Gastrocnemius medialis (tissue), 4 donors: ENCODE measurements at regions not wholly inside any gene's neighbourhood (a gene's known extent, or its start where the extent isn't known, plus 50 kb on each side); places are given as distances from the start of the nearest gene placed in this dataset.

Experiments
- ATAC-seq, 2 donors: fragments of 150-250 bp; one replicate each; pipeline ENCODE4 v1.9.1; 2016
- DNase-seq, 2 donors: peaks; one replicate each; pipeline ENCODE4 v3.0.0-alpha.2; 2019
- H3K27ac ChIP-seq, 4 donors: fragments of 200-600 bp; sonication (generic); 1 replicate in 1 of 4; 2 replicates in 3 of 4; pipeline ENCODE4 v1.5.1; 2016 to 2018; ENCODE audit warnings: mild to moderate bottlenecking in 2 of 4, moderate library complexity in 1 of 4
- H3K27me3 ChIP-seq, 3 donors: fragments of 200-600 bp; sonication (generic) in 2 of 3; 1 replicate in 1 of 3; 2 replicates in 2 of 3; pipeline versions ENCODE4 v1.5.1 to v1.6.0; 2016 to 2019; ENCODE audit warnings: mild to moderate bottlenecking in 1 of 3, moderate library complexity in 1 of 3
- H3K36me3 ChIP-seq, 2 donors: fragments of 200-600 bp; sonication (generic) in 1 of 2; one replicate each; pipeline ENCODE4 v1.5.1; 2017 to 2018
- H3K4me1 ChIP-seq, 2 donors: fragments of 200-600 bp; sonication (generic) in 1 of 2; one replicate each; pipeline ENCODE4 v1.5.1; 2016 to 2017; ENCODE audit warnings: mild to moderate bottlenecking in 2 of 2
- H3K4me3 ChIP-seq, 4 donors: fragments of 200-600 bp; sonication (generic) in 3 of 4; 1 replicate in 1 of 4; 2 replicates in 3 of 4; pipeline ENCODE4 v1.5.1; 2016 to 2019; ENCODE audit warnings: mild to moderate bottlenecking in 2 of 4
- H3K9me3 ChIP-seq, 3 donors: fragments of 200-600 bp; sonication (generic) in 2 of 3; 1 replicate in 1 of 3; 2 replicates in 2 of 3; pipeline ENCODE4 v1.5.1; 2016 to 2019
- POLR2A ChIP-seq, 2 donors: fragments of 450-650 bp; IDR thresholded peaks; one replicate each; pipeline ENCODE4 v1.6.1; 2017; ENCODE audit warnings: antibody characterized with exemption in 2 of 2, mild to moderate bottlenecking in 2 of 2, moderate library complexity in 2 of 2
- in situ Hi-C, 4 donors: fragments of 200-750 bp; cut with MboI; loops; one replicate each; pipeline versions ENCODE4 v1.15.0 to v1.8.0; 2017; ENCODE audit warnings: low sequenced_read_pairs in 4 of 4
- intact Hi-C: fragments of 100-400 bp; cut with DNase I; formaldehyde crosslinking; loops from one replicate; pipeline ENCODE4 v1.15.1; 2023; ENCODE audit warnings: low total_unique reads
- TF ChIP-seq, protein P1 (sequence below), 5 experiments: fragments of 450-650 bp in 3 of 5; fragments of 200-600 bp in 2 of 5; sonication (generic) in 2 of 5; IDR thresholded peaks in 4 of 5; conservative IDR thresholded peaks in 1 of 5; 1 replicate in 4 of 5; 2 replicates in 1 of 5; pipeline ENCODE4 v1.5.1; 2016 to 2019; ENCODE audit warnings: antibody characterized with exemption in 5 of 5, mild to moderate bottlenecking in 3 of 5, moderate library complexity in 3 of 5

DNA sequence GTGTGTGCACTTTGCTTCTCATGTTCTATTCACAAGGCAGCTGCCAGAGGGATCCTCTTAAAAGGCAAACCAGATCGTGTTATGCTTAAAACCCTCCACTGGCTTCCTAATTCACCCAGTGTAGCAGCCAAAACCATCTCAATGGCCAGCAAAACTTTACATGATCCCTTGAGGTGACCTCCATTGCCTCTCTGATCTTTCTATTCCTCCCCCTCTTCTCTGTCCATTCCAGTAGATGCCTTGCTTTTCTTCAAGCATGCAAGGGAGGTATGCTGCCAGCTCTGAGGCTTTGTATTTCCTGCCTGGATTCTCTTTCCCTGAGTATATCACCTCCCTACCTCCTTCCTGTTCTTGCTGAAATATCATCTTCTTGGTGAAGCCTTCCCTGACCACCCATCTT, 93.2 kb upstream of the KCNK2 start:
- no peak for TF ChIP-seq POLR2A (IDR thresholded peaks at IDR 0.05)
- TF ChIP-seq, protein P1, sequence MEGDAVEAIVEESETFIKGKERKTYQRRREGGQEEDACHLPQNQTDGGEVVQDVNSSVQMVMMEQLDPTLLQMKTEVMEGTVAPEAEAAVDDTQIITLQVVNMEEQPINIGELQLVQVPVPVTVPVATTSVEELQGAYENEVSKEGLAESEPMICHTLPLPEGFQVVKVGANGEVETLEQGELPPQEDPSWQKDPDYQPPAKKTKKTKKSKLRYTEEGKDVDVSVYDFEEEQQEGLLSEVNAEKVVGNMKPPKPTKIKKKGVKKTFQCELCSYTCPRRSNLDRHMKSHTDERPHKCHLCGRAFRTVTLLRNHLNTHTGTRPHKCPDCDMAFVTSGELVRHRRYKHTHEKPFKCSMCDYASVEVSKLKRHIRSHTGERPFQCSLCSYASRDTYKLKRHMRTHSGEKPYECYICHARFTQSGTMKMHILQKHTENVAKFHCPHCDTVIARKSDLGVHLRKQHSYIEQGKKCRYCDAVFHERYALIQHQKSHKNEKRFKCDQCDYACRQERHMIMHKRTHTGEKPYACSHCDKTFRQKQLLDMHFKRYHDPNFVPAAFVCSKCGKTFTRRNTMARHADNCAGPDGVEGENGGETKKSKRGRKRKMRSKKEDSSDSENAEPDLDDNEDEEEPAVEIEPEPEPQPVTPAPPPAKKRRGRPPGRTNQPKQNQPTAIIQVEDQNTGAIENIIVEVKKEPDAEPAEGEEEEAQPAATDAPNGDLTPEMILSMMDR (IDR thresholded peaks at IDR 0.05 in 4 of 5, conservative IDR thresholded peaks at IDR 0.05 in 1 of 5) = no peak
- ATAC-seq (no peak), DNase-seq (no peak)
- Histone ChIP-seq H3K36me3 (no peaks in the 10 kb centered on the region), H3K27ac (no peak overlapping the region), H3K27me3 (no peaks in the 10 kb centered on the region), H3K9me3 (no peaks in the 10 kb centered on the region), H3K4me1 (no peaks in the 10 kb centered on the region), H3K4me3 (no peak overlapping the region)
- intact Hi-C loops = no loop called here
- in situ Hi-C loops = no loop called here

DNA sequence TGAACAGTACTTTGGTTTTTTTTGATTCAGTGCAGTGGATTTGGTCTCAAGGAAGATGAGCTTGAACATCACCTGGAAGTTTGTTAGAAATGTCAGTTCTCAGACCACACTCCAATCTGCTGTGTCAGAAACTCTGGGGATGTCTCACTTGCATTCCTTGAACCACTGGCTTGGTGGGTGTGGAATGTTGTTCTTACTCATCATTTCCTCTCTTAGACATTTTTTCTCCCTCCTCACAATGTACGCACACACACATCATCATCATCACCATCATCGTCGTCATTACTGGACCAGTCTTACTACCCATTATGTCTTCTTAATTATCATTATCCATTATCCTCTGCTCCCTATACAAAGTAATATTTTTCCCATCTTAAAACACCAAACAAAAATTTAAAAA, 91.9 kb upstream of the KCNK2 start:
- intact Hi-C loops = no loop called here
- Histone ChIP-seq H3K4me3 (no peak overlapping the region), H3K9me3 (no peaks in the 10 kb centered on the region), H3K27ac (no peak overlapping the region), H3K36me3 (no peaks in the 10 kb centered on the region), H3K4me1 (no peaks in the 10 kb centered on the region), H3K27me3 (no peaks in the 10 kb centered on the region)
- in situ Hi-C loops = no loop called here
- no peak for ATAC-seq
- TF ChIP-seq POLR2A (IDR thresholded peaks at IDR 0.05) = no peak
- TF ChIP-seq, protein P1 (IDR thresholded peaks at IDR 0.05 in 4 of 5, conservative IDR thresholded peaks at IDR 0.05 in 1 of 5) = no peak
- no peak for DNase-seq

DNA sequence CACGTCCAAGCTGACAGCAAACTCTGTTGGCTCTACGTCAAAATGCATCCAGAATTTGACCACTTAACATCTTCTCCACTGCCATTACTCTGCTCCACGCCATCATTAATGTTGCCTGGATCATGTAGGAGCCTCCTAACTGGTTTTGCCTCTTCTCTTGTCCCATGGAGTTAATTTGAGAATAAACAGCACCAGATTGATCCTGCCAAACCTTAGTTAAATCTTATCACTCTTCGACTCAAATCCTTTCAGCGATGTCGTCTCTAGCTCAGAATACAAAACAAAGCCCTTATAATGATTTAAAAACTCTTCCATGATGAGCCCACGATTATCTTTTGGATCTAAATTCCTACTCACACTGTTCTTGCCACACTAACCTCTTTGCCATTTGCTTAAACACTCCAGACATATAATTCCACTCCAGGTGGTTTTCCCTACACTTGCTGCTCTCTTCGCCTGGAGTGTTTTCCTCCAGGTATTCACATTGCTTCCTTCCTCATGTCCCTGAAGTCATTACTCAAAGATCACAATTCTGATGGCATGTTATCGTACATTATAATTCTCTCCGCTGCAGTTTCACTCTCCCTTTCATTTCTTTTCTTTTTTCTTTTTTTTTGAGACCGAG, 90.7 kb upstream of the KCNK2 start:
- in situ Hi-C loops = no loop called here

DNA sequence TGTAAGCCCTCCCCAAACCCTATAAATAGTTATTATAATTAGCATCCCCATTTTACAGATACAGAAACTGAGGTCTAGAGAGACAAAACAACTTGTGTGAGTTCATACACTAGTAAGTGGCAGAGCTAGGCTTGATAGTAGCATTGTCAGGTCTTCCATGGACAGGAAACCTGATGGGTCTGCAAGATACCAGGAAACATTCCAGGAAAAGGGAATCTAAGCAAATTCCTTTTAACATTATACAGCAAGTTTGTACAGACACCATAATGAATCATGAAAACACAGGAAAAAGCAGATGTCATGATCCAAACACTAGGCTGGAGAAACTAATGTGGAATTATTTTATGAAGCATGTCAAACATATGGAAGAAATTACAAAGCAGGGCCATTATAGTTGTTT, 89.1 kb upstream of the KCNK2 start:
- no peaks in the 10 kb centered on the region for H3K4me1 ChIP-seq
- no peaks in the 10 kb centered on the region for H3K27me3 ChIP-seq
- ATAC-seq (no peak), DNase-seq (no peak)
- TF ChIP-seq, protein P1 (IDR thresholded peaks at IDR 0.05 in 4 of 5, conservative IDR thresholded peaks at IDR 0.05 in 1 of 5) = no peak
- TF ChIP-seq POLR2A (IDR thresholded peaks at IDR 0.05) = no peak
- no peaks in the 10 kb centered on the region for H3K9me3 ChIP-seq
- H3K4me3 ChIP-seq = no peak overlapping the region
- in situ Hi-C loops (no loop called here), intact Hi-C loops (no loop called here)
- H3K27ac ChIP-seq = no peak overlapping the region
- no peaks in the 10 kb centered on the region for H3K36me3 ChIP-seq

More for the DNA sequence above, 90.7 kb upstream of the KCNK2 start:
- TF ChIP-seq, protein P1 (IDR thresholded peaks at IDR 0.05 in 4 of 5, conservative IDR thresholded peaks at IDR 0.05 in 1 of 5) = no peak
- no peak for TF ChIP-seq POLR2A (IDR thresholded peaks at IDR 0.05)
- no peak overlapping the region for H3K27ac ChIP-seq
- intact Hi-C loops = no loop called here
- H3K4me1 ChIP-seq = no peaks in the 10 kb centered on the region
- no peak for DNase-seq
- no peaks in the 10 kb centered on the region for H3K27me3 ChIP-seq
- no peak overlapping the region for H3K4me3 ChIP-seq
- no peaks in the 10 kb centered on the region for H3K9me3 ChIP-seq
- H3K36me3 ChIP-seq = no peaks in the 10 kb centered on the region
- ATAC-seq = no peak

DNA sequence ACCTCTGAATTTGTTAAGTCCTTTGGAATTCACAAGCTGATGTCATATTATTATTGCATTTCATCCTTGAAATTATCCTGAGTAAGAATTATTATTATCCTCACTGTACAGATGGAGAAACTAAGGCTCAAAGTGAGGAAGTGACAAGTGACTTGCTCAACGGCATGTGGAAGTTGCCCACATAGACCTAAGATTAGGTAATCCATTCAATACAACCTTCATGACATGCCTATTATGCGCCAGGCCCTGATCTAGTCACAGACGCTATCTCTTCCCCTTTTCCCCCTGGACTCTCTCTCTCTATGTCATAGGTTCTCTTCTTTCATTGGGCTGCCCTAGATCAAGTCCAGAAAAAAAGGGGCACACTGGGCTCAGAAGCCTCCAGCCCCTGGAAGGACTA, 84.9 kb upstream of the KCNK2 start:
- no peak overlapping the region for H3K4me3 ChIP-seq
- ATAC-seq (no peak), DNase-seq (no peak)
- H3K27ac ChIP-seq = no peak overlapping the region
- H3K4me1 ChIP-seq = no peaks in the 10 kb centered on the region
- no peaks in the 10 kb centered on the region for H3K27me3 ChIP-seq
- no peaks in the 10 kb centered on the region for H3K9me3 ChIP-seq
- in situ Hi-C loops = no loop called here
- TF ChIP-seq, protein P1 (IDR thresholded peaks at IDR 0.05 in 4 of 5, conservative IDR thresholded peaks at IDR 0.05 in 1 of 5) = no peak
- no peak for TF ChIP-seq POLR2A (IDR thresholded peaks at IDR 0.05)
- intact Hi-C loops = no loop called here
- H3K36me3 ChIP-seq = no peaks in the 10 kb centered on the region
